GM19395 (cell line): ENCODE measurements at regions not wholly inside any gene's neighbourhood (a gene's known extent, or its start where the extent isn't known, plus 50 kb on each side); places are given as distances from the start of the nearest gene placed in this dataset.

Experiments used
- ATAC-seq: cut with Tn5 transposase; IDR thresholded peaks from one replicate; pipeline ENCODE4 v1.9.1; 2021; ENCODE audit warnings: mild to moderate bottlenecking, moderate library complexity; ENCODE audit not compliant: unreplicated experiment

DNA sequence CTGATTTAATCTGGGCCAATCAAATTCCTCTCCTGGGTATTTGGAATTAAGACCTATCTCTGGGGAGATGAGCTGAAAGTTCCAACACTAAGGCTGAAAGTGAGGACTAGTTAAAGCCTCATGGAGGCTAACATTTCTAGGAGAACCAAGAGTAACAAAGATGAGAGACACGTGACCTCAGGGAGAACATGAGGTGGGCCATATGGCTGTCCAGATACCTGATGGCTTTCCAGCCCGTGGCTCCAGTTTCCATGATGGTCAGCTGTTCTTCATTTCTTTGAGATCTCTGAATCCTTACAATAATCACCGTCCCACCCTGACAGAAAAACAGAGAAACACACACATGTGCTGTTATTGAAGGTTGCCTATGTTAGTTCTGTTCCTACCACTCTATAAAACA is 66.1 kb downstream of the LEPR start:
- ATAC-seq = no peak

DNA sequence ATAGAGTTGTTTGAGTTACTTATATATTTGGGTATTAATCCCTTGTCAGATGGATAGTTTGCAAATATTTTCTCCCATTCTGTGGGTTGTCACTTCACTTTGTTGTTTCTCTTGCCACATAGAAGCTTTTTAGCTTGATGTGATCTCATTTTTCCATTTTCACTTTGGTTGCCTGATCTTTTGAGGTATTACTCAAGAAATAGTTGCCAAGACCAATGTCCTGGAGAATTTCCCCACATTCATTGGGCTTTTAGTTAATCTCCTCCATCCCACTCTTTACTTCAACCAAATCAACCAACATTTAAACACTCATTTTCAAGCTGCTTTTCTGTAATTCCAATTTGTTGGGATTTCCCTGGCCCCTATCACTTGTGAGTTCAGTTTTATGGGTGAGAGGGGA is 69.0 kb downstream of the LEPR start:
- ATAC-seq = no peak

DNA sequence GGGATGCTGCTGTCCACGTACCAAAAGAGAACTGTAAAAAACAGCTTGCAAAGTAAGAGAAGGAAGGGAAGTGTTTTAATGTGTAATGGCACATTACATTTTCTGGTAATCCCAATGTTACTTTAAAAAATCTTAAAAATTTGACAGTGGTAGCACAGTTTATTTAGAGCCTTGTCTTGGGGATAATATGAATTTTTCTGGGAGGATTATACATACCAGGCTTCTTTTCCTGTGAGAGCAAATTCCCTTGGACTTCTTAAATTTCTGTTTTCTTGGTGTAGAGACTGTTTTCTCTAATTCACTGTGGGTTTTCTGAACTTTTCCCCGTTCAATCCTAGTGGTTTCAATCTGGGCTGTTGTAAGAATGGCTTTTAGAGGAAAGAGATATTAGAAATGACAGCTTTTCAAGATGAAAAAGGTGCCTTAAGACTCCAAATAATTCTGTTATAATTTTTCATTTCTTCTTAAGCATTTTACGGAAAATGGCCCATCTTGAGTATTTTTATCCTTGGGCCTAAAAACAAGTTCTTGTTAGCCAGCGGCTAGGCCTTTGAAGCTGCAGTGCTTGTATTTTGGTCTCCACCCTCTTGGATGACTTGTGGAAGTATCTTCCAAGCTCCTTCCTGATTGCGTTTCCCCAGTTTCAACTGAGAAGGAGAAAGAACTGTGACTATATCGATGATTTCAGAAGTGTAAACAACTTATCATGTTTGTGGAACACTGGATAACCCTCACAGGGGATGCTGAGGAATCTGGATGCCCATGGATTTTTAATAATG is 70.0 kb downstream of the LEPR start:
- ATAC-seq = no peak

DNA sequence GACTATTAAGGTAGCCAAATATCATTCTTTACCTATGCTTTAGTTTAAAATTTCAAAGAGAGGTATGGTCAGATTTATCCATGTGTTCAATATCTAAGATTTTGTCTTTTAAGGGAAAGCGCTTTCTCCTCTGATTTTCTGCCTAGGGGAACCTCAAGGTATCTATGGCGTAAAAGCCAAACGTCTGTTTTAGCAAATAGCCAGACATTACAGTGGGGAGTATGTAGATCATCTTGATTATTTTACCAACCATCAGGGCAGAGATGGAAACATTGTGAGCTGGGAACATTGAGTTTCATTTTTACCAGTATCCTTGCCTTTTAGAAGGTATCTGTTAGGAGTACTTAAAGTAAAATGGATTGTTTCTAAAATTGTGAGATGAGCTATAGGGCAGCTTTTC is 71.0 kb downstream of the LEPR start:
- ATAC-seq = no peak

DNA sequence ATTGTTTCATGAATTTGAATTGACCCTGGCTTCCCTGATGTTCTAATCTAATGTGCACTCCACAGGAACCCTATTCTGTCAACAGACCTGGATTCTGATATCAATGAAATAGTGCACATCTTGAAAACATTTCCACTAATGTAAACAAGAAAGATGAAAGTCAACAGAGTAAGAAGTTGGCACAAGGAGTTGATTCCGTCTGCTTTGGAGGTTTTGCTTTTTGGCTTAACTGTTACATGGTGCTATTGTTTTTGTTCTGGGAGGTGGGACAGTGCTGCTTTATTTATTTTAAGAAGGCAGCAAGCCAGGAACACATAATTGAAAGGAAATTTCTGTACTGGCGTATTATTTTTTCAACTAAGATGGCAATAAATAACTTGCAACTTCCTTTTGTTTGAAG is 73.3 kb downstream of the LEPR start:
- no peak for ATAC-seq

DNA sequence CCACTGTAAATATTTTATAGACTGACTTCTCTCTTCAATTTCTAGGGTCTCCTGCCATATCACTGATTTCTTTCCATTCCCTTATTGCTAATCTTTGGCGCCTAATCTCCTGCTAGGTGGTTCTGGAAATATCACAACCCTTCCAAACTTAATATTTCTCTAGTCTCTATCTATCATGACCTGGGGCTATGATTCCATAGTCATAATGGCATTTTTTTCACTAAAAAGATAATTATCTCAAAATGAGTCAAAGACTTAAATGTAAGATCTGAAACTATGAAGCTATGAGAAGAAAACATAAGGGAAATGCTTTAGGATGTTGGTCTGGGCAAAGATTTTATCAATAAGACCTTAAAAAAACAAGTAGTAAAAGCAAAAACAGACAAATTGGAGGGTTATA is 74.2 kb downstream of the LEPR start:
- ATAC-seq = no peak

DNA sequence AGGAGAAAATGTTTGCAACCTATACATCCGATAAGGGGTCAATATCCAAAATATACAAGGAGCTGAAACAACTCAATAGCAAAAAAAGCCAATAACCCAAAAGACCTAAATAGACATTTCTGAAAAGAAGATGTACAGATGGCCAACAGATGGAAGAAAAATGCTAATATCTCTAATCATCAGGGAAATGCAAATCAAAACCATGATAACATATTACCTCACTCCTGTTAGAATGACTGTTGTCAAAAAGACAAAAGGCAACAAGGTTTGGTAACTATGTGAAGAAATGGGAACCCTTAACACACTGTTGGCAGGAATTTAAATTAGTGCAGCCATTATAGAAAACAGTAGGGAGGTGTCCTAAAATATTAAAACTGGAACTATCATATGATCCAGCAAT is 74.7 kb downstream of the LEPR start:
- ATAC-seq = no peak

DNA sequence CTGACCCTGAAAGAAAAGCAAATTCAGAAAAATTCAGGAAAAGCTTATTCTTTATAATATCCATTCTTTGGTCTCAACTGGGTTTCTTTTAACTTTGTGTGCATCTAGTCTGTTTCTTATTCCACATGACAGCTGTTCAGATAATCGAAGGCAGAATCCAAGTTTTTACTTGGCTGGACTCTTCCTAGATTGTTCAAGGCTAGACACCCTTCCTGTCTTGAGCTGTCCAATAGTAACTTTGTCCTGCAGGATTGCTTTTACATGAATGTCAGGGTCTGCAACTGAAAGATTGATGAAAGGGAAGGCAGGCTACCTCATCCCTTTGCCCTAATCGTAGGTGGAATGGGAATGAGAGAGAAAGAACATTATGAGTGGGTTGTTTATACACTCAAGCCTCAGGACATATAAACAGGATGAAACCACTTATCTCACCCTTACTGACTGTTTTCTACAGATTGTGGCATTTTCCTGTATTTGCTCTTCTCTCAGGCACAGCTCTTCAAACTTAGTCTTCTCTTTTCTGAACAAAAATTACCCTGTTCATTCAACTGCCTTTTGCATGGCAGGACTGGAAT is 76.9 kb downstream of the LEPR start:
- ATAC-seq = no peak

DNA sequence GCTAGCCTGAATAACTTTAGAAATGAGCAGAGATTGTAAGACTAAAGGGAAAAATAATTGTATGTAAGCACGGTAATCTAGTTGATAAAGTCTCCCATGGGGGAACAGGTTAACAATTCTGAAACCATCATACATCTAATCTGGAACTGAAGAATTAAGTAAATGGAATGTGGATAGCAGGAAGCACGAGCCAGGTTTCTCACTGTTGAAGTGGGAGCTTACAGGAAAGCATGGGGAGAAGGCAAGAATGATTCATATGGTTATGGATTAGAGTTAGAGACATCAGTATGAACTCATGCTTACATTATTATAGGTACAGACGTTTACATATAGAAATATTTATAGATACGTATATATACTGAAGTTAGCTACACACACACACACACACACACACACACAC is 83.0 kb downstream of the LEPR start:
- no peak for ATAC-seq

DNA sequence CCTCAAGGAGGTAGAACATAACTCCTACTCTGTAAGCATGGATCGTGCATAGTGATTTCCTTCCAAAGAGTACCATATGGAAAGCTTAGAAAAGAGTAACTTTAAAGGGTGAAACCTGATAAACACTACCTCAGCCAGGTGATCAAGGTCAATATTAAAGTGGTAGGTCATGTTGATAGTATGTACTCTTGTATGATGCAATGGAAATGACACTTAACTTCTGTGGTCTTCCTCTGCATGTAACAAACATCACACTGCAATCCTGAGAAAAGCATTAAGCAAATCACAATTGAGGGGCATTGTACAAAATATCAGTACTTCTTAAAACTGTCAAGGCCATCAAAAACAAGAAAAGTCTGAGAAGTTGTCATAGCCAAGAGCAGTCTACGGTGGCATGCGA is 83.8 kb downstream of the LEPR start:
- ATAC-seq = no peak

DNA sequence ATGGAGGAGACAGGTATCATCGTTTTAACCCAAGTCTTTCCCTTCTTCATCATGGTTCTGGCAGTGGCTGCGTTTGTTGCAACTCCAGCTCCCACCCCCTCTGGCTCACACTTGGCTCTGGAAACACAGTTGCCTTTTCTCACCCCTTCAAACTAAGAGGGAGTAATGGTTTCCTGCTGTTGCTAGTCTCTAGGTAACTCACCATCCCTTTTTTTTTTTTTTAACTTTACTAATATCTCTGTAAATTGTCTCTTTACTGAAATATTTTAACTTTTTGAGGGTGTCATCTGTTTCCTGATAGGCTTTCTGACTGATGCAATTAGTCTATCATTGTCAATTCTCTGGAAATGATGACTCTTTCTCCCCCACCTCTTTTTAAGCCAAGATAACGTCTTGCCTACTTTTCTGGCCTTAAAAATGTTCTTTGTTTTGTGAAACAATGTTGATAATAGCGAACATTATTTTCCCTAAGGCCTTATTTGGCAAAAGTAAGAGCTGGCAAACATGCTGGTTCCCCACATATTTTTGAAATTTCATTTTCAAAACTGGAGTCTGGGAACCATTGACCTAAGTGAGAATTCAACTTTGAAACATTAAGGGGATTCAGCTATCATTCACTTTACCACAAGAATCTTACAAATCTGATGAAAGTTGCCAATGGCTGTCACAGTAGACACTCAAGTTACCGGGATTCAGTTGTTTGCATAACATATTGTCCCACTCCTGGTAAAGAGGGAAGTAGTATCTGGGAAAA is 85.3 kb downstream of the LEPR start:
- ATAC-seq = no peak

DNA sequence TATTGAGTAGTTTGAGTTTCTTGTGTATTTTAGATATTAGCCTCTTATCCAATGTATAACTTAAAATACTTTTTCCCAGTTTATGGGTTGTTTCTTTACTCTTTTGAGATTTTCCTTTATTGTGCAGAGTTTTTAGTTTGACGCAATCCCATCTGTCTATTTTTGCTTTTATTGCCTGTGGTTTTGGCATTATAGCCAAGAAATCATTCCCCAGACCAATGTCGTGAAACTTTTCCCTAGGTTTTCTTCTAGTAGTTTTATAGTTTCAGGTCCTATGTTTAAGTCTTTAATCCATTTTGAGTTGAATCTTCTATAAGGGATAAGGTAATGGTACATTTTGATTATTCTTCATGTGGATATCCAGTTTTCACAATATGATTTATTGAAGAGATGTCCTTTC is 87.6 kb downstream of the LEPR start:
- no peak for ATAC-seq

DNA sequence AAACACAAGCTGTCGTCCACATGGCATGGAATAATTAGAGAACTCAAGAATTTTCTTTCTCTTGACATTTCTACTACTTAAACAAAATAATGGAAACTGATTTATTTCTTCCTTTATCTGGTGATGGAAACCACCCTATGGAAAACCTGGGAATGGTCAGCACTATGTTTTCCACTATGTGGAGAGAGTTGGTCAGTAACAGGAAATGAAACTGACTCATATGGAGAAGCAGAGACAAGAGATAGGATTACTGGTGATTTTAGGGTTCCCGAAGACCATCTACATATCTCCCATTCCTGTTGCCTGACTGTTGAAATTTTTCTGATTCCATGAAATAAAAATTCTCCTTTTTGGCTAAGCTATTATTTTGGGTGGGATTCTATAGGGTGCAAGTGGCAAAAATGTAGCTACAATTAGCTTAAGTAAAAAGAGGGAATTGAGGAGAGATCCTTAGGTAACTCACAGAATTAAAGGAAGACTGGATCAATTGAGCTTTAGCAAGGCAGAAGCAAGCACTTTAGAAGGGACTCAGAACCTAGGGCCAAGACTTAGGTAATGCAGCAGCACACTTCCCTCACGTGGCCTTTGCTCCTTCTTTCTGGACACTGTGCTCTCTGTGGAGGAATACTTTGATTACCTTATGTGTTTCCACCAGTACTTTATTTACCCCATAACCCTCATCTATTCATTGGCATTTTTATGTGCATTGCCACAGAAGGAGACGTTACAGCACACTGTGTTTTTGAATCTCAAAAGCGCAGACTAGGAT is 89.6 kb downstream of the LEPR start:
- no peak for ATAC-seq

DNA sequence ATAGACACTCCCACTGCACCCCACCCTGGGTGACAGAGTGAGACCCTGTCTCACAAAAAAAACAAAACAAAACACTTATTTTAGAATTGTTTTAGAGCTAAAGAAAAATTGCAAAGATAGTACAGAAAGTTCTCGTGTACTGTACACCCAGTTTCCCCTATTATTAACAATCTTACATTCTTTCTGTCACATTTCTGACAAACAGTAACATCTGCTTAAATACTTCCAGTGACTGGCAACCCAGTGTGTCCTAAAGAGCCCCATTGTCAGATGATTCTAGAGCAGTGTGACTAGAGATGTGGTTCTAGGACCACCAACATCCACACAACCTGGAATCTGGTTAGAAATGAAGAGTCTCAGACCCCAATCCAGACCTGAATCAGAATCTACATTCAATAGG is 90.5 kb downstream of the LEPR start:
- no peak for ATAC-seq

DNA sequence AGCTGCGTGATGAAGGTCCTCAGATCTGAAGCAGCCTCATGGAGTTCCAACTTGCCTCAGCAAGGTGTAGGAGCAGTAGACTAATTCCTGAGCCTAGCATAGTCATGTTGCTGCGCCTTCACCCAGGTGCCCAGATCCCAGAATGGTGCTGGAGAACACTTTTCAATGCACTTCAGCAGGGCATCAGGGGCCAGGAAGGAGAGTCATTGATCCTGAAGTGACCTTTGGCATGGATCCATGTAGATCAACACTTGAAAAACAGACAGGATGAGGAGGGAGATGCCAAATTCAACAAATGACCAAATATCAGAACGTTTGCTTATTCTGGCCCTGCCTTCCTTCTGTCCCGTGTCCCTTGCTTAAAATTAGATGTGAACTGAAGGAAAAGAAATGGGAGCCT is 91.9 kb downstream of the LEPR start:
- ATAC-seq = no peak

DNA sequence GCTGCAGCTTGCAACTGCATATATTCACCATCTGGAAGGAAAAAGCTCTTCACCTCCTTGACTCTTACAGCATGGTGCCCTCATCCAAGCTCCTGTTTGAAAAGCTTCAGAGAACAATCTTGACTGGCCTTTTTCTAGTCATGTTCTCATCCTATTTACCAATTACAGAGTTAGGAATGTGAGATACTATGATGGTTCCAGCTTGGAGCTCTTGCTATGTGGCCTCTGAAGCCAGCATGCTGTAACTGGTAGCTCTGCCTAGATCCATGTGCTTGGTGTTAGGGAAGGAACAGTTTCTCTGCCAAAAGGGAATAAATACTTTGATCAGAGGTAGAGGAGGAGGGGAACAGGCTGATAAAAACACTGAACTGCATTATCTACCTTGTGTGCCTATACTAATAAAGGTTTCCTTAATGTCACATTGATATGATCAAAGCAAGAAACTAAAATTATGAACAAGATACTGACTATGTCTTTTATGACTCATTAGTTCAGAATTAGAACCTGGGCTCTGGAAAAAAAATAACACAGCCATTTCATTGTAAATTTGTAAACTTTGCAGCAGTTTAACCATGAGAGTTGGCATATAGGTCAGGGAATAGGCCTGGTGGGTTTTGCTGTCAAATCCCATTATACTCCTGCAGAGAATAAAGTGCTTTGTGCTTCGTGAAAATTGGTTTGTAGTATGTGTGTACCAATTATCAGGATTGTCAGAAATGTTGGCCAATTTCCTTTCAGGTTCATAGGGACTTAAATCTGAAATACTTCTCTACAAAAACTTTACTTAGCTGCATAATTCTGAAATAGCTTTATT is 92.7 kb downstream of the LEPR start:
- no peak for ATAC-seq

DNA sequence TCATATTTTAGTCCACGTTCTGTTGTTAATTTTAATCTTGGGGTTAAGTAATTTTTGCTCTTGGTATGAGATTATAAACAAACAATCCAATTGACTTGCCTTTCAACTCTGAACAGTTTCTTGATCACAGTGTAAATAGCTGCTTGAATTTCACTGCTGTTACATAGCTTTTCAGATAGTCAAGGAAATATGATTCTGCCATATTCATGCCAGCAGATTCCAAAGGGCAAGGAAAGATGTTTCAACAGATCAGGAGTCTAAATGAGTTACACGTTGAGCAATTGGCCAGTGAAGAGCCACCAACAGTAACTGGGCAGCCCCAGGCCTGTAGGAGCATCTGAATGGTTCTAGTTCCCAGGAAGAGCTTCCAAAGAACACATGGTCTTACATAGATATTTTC is 93.6 kb downstream of the LEPR start:
- ATAC-seq = no peak

DNA sequence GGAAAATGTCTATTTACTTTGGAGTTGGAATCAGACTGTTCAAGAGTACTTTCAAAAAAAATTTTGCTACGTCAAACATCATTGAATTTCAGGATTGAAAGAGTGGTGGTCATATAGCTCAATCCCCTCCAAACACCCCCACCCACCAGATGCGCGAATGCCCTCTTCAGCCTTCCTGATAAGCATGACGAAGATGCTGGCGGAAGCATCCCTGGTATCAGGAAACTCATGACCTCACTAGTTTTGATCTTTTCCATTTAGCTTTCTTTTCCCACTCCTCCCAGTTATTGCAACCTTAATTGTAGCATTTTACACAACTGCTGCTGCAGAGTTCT is 104.4 kb downstream of the LEPR start:
- ATAC-seq = no peak

DNA sequence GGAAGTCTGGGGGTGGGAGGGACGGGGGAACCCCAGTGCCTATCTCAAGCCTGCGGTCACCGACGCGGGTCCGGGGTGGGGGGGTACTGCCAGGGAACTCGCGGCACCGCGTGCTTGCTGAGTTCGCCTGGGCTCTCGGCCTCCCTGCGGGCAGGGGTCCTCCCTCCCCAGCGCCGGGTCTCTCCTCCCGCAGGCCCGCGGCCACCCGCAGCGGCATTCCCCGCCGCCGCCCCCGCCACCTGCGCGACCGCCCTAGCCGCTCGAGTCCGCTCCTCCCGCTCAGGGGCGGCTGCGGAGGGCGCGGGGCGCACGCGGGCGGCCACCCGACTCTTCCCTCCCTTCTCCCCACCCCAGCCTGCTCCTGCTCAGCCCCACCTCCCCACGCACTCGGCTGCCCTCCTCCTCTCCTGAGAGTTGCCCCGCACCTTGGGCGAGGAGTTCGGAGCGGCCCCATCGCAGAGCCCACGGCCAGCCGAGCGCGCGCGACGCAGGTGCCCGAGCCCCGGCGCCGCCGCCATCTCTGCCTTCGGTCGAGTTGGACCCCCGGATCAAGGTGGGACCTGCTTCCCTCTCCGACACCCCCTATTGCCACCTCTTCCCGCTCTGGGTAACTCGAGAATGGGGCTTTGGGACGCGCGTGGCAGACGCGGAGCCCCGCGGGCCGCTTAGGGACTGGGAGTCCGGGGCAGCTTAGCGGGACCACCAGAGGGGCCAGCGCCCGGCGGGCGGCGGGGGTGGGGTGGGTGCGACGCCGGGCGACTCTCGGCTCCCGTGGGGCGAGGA is 105.0 kb downstream of the LEPR start:
- no peak for ATAC-seq

DNA sequence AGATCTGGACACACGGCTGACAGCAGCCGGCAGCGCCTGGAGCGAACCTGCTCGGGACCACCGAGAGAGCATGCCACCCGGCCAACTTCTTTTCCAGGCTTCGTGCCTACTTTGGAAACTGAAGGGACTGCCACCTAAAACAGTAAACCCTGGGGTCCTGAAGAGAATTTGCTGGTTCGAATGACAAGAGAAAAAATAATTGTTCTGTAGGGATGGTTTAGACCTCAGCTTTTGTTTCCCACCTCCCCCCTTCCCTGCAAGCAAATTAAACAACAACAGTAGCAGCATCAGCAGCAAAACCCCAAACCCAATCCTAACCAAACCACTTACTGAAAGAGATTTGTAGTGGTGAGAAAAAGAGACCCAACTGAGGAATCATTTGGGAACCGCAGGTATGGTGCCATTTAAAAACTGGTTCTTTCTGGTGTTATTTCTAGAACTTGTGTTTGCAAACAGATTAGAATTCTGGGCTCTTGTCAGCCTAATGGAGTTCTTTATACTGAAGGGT is 105.6 kb downstream of the LEPR start:
- no peak for ATAC-seq
